Upper lobe of left lung (tissue), 4 donors: ENCODE measurements at regions not wholly inside any gene's neighbourhood (a gene's known extent, or its start where the extent isn't known, plus 50 kb on each side); places are given as distances from the start of the nearest gene placed in this dataset.

Experiments
- POLR2AphosphoS5 ChIP-seq, 2 donors: sonication (generic); formaldehyde crosslinking; IDR thresholded peaks; one replicate each; pipeline ENCODE4 v1.5.1; 2017; ENCODE audit warnings: antibody characterized with exemption in 2 of 2
- TF ChIP-seq, protein P1 (sequence below), 6 experiments: fragments of 450-650 bp in 4 of 6; fragments of 200-600 bp in 2 of 6; sonication (generic) in 2 of 6; IDR thresholded peaks; one replicate each; pipeline ENCODE4 v1.5.1; 2016 to 2019; ENCODE audit warnings: antibody characterized with exemption in 6 of 6

DNA sequence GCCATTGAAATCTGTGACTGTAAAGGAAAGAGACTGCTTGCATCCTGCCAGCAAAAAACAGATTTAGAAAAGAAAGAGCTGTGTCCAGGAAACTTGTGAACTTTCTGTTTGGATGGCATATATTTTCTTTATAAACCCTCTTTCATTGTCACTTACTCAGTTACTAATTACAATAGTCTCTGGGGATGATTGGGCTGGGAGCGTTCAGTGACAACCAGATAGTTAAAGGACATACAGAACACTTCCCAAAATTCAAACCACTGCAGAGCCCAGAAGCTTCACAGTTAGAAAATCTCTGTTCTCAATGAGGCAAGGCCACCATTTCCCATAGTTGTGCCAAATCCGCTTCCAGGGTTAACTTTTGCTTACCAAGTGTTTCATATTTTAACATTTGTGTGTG lies 98.6 kb upstream of the TAB2 start:
- TF ChIP-seq, protein P1, sequence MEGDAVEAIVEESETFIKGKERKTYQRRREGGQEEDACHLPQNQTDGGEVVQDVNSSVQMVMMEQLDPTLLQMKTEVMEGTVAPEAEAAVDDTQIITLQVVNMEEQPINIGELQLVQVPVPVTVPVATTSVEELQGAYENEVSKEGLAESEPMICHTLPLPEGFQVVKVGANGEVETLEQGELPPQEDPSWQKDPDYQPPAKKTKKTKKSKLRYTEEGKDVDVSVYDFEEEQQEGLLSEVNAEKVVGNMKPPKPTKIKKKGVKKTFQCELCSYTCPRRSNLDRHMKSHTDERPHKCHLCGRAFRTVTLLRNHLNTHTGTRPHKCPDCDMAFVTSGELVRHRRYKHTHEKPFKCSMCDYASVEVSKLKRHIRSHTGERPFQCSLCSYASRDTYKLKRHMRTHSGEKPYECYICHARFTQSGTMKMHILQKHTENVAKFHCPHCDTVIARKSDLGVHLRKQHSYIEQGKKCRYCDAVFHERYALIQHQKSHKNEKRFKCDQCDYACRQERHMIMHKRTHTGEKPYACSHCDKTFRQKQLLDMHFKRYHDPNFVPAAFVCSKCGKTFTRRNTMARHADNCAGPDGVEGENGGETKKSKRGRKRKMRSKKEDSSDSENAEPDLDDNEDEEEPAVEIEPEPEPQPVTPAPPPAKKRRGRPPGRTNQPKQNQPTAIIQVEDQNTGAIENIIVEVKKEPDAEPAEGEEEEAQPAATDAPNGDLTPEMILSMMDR (IDR thresholded peaks at IDR 0.05), result no peak
- no peak for TF ChIP-seq POLR2AphosphoS5 (IDR thresholded peaks at IDR 0.05)
